ENCODE measurements at regions not wholly inside any gene's neighbourhood (a gene's known extent, or its start where the extent isn't known, plus 50 kb on each side); places are given as distances from the start of the nearest gene placed in this dataset.

DNA sequence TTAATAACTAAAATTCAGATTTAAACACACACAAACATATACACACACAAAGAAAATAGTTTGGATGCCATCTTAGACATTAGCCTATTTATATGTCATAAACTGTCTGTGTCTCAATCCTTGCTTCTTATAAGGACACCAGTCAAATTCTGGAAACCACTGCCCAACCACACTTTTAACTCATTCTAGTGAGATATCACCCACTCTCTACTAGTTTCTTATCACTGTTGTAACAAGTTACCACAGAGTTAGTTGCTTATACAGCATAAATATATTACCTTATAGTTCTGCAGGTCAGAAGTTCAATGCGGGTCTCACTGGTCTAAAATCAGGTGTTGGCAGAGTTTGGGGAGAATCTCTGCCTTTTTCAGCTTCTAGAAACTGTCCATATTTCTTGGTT lies 239.1 kb downstream of the MTX2 start:
- no peak for DNase-seq

DNA sequence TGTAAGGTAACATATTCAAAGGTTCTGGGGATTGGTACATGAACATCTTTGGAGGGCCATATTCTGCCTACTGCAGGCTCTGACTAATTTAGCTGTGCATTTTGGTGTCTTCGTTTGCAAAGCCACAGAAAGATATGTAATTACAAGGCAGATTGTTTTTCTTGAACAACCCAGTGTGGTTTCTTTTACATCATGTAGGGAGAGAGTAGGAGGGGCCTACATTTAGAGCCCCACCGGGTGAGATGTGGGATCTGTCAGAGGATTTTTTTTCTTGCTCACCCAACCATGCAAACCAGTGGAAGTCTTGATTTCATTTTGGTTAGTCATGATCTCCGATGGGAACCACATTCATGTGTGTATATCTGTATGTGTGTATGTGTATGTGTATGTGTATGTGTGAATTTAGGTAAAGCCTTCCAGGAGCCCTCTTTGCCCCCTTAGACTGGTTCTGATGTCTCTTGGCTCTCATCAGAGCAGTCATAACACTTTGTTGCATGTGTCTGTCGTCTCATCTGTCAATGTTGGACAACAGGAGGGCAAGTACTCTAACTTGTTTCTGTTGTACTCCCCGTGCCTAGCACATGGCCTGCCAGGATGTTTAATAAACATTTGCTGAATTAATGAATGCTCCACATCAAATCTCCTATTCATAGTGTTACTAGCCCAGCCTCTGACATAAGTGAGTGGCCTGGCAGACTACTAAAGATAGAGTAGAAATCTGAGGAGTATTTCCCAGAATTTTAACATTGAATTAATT lies 239.9 kb downstream of the MTX2 start:
- peak; percentile 52 for DNase-seq

DNA sequence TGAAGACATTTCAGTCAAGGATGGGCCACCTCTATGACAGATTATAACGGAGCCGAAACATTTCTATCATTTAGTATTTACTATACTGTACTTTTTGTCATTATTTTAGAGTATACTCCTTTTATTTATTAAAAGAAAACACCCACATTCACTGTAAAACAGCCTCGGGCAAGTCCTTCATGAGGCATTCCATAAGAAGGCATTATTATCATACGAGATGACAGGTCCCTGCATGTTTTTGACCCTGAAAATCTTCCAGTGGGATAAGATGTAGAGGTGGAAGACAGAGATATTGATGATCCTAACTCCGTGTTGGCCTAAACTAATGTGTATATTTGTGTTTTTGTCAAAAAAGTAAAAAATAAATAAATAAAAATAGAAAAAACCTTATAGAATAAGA lies 245.0 kb downstream of the MTX2 start:
- no peak for DNase-seq

DNA sequence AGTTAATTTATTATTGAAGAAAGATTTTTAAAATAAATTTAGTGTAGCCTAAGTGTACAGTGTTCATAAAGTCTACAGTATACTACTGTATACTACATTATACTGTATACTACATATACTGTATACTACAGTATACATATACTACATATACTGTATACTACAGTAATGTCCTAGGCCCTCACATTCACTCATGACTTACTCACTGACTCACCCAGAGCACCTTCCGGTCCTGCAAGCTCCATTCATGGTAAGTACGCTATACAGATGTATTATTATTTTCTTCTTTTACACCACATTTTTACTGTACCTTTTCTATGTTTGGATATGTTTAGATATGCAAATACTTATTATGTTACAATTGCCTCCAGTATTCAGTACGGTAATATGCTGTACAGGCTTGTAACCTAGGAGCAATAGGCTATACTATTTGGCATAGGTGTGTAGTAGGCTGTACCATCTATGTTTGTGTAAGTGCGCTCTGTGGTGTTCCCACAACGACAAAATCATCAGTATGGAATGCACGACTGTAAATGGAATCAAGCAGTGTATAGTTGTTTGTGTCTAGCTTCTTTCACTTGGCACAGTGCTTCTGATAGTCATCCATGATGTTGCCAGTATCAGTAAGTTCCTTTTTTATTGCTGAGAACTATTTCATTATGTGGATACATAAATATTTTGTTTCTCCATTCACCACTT lies 245.7 kb downstream of the MTX2 start:
- no peak for DNase-seq

DNA sequence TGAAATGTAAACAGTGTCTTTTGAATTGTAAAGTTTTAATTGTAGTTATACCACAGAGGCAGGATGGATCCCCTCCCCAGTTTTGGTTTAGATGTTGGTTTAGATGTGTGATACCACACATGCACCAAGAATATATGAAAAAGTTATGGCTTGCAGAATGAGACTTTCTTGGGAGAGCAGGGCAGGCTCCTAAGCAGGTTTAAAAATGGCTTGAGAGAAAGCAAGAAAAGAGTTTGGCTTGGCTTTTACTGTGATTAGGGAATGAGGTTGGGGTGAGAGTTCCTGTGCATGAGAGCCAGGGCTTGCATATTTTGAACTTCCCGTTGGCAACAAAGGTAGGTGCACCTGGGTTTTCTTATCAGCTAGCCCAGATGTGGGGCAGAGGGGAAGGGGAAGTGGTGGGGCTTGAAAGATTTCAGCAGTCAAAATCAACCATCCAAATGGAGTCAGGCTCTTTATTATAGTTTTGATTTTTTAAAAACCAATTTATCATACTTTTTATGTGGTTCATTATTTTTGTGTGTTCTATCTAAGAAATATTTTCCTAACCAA lies 246.9 kb downstream of the MTX2 start:
- no peak for DNase-seq

DNA sequence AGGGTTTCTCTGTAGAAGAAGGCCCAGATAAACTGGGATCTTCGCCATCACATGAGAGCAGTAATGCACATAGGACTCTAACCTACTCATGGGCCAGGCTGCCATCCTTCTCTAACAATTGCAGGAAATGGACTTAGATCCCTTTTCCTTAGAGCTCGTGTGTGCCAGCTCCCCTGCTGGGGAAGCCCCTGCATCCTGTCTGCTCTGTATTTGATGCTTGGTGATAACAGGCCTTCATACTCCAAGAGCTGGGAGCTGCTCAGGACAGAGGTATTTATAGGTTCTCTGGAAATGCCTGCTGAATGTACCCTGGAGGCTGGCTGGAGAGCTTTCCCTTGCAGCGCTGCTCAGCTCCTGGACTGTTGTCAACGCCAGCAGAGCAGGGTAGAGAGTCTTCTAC lies 249.6 kb downstream of the MTX2 start:
- DNase-seq: peak; percentile 75

DNA sequence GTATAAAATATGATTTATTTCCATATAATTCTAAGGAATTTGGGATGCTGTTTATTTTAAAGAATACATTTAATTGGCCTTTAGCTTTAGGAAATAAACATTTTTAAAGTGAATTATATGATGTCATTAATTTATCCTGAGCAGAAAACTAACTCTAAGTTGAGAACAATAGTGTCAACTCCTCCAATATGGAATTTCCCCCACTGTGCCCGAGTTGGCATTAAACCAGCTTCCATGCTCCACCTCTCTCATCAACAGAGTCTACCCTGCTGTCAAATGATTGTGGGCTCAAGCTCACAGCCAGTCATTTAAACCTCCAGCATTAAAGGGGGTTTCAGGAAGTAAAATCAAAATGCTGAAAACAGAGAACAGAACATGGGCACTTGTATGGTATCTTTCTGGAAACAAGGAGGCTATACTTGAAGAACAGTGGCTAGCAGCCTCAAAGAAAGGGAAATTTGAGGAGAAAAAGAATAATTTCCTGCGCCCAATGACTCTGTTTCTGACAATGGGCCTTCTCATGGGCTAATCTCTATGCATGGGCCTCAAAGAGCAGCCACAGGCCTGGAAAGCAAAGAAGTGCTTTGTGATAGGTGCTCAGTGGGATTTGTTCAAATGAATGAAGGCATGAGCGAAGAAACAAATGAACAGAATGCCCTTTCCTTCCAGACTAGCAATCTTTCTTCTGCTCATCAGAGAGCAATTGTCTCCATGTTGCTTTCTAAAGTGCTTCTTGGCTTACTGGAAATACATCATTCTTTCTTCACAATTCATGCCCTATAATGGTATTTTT lies 252.8 kb downstream of the MTX2 start:
- DNase-seq: peak; percentile 39

DNA sequence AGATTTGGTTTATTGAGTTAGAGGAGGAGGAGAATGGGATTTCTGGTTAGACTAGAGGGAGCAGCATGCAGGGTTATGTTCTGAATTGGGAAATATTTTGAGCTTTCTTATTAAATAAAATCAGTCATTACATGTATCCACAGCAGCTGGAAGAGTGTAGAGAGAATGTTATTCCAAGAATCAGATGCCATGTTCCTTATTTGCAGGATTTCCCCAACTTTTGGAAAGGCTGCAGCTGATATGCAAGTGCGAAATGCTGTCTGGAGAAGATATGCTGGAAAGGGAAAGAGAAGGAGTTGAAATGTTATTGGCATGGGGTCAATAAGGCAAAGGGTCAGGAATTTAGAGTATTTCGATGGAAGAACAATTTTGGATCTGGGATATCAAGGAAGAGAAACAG lies 255.8 kb downstream of the MTX2 start:
- no peak for DNase-seq

DNA sequence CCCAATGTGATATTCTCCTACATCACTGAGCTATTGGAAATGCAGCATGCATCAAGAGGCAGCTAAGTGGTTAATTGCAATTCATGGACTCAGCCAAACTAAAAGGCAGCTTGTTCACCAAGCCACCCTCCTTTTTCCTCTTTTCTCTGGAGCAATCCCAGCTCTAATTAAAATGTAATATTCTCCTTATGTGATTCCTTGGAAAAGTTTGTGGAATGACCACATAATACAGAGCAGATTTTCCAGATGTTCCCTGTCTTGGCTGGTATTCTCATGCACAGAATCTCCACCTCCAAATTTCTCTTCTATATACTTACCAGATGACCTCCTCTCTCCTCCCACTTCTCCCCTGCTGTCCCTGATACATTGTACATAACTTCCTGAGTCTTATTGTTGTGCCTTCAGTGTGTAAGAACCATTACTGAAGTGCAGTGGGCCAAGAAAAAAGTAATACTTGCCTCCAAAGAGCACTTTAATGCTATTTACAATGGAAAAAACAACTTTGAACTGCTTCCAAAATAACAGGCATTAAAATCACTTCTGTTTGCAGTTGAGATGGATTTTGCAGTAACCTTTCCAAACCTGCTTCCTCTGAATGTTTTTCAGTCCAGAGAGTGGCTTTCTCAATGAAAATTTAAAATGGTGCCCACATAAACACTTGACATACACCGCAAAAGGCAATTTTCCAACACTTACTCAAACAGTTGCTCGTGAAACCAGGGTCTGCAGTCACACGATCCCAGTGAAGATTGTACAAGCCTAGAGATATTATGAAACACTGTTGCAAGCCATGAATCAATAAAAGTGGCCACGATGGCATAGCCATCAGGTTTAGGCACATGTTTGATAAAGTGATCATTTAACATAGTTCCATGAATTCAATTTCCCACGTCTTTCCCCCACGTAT lies 258.0 kb downstream of the MTX2 start:
- peak; percentile 10 for DNase-seq

DNA sequence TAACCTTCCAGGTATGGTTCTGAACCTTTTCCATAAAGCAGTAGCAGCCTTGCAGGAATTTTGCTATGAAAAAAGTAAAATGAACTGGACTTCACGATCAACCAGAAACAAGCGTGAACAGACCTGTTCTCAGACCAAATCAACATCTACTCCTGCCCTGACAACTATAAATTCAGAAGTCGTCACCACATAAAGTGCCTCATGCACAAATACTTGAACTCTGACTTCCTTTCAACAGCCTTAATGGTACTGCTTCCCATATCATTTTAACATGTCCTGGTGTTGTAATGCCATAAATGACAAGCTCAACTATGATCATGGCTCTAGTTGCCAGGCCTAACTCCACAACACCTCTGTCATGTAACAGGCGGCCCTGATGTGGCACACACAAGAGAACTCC lies 262.4 kb downstream of the MTX2 start:
- no peak for DNase-seq

DNA sequence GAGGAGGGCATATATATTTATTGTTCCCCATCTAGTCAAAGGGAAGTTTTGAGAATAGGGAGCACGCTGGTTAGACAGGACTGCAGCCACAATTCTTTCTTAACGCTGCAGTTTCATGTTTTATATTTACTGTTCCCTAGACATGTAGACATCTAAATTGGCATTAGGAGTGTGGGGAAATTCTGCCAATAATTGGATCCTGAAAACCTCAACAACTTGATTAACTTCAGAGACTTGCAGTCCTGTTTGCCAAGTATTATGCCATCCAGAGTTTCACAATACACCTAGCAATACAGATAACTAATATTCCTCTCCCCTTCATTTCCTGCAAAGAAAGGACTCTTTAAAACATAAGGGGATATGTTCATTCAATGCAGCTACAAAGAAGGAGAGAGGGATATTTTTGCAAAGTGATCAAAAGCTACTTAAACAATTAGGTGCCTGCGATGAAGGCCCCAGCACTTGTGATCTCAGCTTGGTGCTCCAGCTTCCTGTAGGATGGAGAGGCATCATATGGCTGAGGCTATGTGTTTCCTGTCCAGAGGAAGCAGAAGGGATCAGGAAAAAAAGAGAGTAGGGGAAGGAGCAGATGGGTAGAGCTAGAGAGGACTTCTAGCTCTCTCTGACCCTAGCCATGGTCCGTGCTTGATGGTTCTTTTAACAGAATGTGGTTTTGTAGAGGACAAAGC lies 264.4 kb downstream of the MTX2 start:
- DNase-seq: peak; percentile 50

DNA sequence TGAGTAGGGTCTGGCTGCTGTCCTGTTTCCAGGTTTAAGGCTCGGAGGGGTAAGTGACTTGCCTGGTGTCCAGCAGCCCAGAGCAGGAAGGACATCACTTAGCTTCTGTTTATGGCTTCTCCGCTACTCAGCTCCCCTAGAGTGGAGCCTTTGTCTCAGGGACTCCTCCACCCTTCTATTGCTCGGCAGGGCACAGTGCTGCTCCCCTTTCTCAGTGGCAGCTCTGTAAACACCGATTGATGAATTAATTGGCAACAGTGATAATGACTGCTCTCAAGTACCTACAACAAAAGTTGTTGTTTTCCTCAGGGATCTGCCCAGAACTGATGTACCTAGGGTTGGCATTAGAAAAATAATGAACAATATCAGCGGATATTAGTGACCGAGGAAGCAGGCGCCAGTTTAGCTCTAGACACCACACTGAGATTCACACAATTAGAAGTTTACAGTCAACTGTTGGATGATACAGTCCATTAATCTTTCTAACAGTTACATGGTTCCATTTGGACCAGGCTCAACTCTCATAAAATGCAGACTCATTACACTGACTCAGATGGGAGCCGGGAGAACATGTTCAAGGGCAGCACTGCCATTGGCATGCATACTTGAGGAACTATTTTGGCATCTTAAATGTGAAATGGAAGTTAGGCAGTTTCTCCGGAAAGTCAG lies 265.7 kb downstream of the MTX2 start:
- peak; percentile 95 for DNase-seq

DNA sequence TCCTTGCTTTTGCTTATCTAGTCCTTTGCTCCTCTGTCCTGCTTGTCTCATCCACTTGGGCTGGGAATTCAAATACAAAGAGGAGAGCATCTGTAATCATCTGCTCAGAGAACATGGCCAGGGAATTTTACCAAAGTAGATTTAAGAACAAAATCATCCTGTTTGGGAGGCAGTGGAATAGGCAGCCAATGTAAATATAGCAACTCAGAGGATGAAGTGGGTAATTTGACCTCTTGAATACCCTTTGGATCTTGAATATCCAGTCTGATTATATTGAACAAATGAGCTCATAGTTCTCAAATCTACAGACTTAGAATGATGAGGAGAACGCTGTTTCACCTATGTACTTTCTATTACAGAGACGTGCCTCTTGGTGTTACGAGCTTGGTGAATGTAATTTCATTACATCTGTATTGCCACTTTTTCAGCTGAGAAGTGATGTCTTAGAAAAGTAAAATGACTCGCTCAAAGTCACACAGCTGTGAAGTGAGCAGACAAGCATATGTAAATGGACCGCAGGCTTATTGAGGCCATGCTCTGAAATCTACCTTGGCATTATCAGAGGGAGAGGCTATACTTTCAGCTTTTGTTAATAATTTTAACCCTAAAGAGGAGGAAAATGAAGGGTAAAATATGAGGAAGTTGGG lies 266.3 kb downstream of the MTX2 start:
- DNase-seq: peak; percentile 69

DNA sequence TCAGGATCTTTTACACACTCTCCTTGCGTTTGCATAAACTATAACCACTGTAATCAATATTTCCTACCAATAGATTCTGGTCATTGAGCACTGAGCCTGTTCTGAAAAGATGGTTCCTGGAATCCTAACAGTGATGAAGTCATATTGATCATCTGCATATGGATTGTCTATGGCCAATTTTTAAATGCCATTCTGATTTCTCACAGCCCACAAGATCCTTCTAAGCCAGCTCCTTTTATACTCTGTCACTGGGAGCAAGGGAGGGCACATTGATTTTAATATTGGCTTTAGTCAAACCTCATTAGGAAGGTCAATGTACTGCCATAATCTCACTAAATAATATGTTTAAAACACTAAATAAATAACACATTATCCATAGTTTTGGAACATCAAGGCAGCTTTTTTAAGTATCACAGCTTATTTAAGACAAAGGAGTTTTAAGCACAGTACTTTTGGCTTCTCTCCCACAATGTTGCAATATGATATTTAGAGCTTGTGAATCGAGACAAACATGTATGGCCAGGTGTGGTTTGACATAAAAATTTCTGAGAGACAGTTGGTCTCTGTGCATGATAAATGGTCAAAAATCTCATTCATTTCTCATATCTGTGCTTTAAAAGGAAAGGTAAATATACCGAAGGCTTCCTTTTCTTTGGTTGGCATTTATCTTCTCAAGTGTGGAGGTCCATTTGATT lies 267.3 kb downstream of the MTX2 start:
- DNase-seq: peak; percentile 81

DNA sequence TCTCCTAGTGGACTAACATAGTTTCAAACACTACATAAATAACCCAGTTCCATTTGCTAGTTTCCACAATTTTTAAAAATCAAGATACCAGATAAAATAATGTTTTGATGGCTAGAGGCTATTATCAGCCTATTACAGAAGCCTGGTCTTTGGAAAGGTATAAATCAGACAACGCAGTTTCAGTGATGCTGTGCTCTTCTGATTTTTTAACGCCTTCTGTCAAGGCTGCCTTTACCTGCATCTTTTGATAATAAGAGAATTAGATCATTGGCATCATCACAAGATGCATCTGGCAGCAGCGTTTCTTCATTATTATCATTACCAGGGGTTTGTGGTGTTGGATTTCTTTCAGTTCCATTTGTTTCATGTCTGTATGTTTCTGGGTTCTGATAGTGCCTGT lies 268.7 kb downstream of the MTX2 start:
- no peak for DNase-seq

DNA sequence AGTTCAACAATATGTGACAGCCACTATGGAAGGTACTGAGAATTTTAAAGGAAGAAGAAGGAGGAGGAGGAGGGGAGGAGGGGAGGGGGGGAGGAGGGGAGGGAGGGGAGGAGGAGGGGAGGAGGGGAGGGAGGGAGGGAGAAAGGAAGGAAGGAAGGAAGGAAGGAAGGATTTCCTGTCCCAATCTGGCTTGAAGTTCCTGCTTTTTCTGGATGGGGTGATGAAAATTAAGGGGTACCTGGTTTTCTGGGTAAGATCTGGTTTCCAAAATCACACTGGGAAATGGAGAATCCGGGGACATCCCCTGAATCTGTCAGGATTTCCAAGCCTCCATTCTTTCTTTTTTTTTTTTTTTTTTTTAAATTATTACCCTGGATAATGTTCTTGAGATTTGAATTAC lies 271.8 kb downstream of the MTX2 start:
- DNase-seq: no peak

DNA sequence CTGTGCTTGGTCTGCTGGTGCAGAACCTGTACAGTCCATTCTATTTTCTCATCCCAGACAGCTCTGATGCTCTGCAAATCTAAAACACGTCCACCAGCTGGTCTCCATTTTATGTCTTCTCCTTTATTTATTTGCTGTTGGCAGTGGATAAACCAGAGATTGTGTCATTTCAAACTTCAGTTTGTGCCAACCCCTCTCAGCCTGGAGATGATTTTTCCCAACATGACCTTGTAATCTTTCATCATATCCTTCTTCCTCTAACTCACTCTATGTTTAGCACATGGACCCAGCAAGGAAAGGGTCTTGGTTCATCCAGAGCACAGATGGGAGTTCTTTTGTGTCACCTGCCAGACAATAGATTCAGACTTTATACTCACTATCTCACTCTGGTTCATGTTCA lies 273.2 kb downstream of the MTX2 start:
- DNase-seq: no peak

DNA sequence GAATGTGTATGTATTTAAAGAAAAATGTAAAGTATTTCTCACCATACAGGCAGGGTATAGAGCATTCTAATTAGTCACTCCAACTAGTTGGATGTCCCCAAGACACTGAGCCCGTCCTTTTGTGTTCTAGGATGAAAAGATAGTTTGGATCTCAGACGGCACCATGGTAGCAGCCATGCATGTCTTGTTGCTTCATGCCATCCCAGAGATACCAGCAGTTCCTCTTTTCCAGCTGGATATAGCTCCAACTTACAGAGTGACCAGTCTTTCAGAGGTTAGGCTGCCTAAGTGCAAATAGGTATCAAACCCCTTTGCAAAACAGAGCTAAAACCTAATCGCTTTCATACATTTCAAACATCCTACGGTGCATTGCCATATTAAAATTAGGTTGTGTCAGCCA lies 275.3 kb downstream of the MTX2 start:
- DNase-seq: no peak

DNA sequence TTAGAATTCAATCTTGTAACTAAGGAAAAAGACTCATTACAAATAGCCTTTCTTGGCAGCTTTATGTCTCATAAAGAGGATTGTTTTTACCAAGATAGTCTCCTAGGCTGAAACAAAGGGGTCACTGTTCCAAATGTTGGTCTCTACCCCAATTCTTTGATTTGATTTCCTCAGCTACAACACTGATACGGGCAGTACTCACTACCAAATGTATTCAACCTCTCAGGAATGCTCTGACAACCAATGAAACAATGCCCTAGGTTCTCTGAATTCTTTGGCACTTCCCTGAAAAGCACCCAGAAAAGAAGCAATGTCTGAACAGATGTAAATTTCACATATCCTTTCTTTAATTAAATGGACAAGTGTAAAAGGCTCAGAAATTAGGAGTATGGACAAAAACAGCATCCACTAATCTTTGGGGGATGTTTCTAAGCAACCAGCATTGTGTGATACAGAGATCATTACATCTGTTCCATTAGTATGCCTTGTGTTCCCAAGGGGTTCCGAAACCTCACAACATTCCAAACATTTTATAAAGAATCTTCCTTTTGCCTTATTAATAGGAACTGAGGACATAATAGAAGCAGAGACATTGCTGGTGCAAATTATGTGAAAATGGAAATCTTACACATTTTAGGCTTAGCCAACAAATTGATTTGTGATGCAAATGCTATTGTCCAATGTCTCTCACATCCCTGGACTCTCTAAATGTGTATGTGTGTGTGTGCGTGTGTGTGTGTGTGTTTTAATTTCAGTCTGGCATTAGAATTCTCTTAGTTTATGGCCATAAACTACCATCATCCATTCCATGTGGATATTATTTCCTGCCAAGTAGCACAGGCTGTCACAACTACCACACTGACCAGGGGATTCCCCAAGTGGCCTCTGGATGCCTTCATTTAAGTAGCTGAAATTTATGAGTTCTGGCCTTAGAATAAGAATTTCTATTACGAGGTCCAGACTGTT lies 276.0 kb downstream of the MTX2 start:
- no peak for DNase-seq

All from NCI-H69 (cell line).